PC-9 (cell line): ENCODE measurements at regions not wholly inside any gene's neighbourhood (a gene's known extent, or its start where the extent isn't known, plus 50 kb on each side); places are given as distances from the start of the nearest gene placed in this dataset.
"Not testable (repeated sequence)": the region's sequence is repeated elsewhere in the genome, so short reads cannot be mapped to it uniquely, and the experiment has no call there.

Experiments
- EZH2 ChIP-seq: fragments of 200-600 bp; sonication (generic); IDR thresholded peaks from 2 replicates; pipeline ENCODE4 v1.8.0; 2017; ENCODE audit warnings: antibody characterized with exemption, low read depth
- TF ChIP-seq, protein P1 (sequence below): fragments of 200-600 bp; sonication (generic); conservative IDR thresholded peaks from 2 replicates; pipeline ENCODE4 v1.6.1; 2017; ENCODE audit warnings: mixed run types, antibody characterized with exemption, mild to moderate bottlenecking, moderate library complexity

DNA sequence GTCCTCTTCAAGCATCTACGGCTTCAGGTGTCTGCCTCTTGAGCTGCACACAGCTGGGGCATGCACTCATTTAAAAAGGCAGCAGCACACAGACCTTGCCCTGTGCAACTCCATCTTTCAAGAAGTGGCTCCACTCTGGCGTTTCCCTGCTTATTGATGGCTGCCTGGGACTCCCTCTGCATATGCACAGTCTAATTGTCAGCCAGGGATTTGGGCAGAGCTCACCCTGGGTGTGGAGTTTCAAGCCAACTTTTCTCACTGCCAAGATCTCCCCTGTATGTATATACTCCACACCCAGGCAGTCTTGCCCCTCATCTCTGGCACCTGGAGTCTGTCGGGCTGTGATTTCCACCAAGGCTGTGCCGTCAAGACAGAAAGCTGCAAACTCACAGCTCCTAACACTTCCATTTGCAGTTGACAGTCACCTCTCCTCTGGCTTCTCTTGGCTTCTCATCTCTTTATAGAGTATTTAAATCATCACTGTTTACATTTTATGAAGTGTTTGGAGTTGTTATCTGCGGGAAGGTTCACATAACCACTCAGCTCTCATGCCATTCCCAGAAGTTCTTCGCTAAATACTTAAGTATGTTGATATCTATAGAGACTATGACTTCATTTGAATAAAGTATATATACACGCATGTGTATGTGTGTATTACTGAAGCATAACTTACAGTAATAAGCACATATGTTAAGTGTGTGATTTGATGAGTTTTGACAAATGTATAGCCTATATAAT is 130.5 kb upstream of the ZNF469 start:
- TF ChIP-seq, protein P1, sequence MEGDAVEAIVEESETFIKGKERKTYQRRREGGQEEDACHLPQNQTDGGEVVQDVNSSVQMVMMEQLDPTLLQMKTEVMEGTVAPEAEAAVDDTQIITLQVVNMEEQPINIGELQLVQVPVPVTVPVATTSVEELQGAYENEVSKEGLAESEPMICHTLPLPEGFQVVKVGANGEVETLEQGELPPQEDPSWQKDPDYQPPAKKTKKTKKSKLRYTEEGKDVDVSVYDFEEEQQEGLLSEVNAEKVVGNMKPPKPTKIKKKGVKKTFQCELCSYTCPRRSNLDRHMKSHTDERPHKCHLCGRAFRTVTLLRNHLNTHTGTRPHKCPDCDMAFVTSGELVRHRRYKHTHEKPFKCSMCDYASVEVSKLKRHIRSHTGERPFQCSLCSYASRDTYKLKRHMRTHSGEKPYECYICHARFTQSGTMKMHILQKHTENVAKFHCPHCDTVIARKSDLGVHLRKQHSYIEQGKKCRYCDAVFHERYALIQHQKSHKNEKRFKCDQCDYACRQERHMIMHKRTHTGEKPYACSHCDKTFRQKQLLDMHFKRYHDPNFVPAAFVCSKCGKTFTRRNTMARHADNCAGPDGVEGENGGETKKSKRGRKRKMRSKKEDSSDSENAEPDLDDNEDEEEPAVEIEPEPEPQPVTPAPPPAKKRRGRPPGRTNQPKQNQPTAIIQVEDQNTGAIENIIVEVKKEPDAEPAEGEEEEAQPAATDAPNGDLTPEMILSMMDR = not testable (repeated sequence)
- not testable (repeated sequence) for TF ChIP-seq EZH2
